ENCODE measurements at regions not wholly inside any gene's neighbourhood (a gene's known extent, or its start where the extent isn't known, plus 50 kb on each side); places are given as distances from the start of the nearest gene placed in this dataset.

GRCh38 chr12:127912035-127912665 is 354.8 kb upstream of the TMEM132C start:
- TF ChIP-seq CTCF (conservative IDR thresholded peaks at IDR 0.05; ENCODE audit: low read length) = no peak
- no peak for TF ChIP-seq EZH2phosphoT487 (IDR thresholded peaks at IDR 0.05; ENCODE audit: borderline replicate concordance, low read depth, low read length)
